PC-3 (cell line): ENCODE measurements at regions not wholly inside any gene's neighbourhood (a gene's known extent, or its start where the extent isn't known, plus 50 kb on each side); places are given as distances from the start of the nearest gene placed in this dataset.

ENCODE experiments used
- ATAC-seq: fragments of 200-7000 bp; cut with Tn5 transposase; 2 replicates; pipeline ENCODE4 v1.9.1; 2020; ENCODE audit warnings: mild to moderate bottlenecking, moderate library complexity
- BruUV-seq: library from RNA; stranded (reverse); fragments of 400-500 nt; replicated peaks from 2 replicates; lab custom pipeline; 2021; lab: Mats Ljungman, UMichigan
- CTCF ChIA-PET: fragments of 300-600 bp; sonication (Branson Sonifier 250); formaldehyde crosslinking; loops from one replicate; lab custom pipeline; 2022; ENCODE audit warnings: antibody characterized with exemption; lab: Charles Lee
- POLR2A ChIA-PET: fragments of 300-600 bp; sonication (Branson Sonifier 250); formaldehyde crosslinking; loops from one replicate; lab custom pipeline; 2022; ENCODE audit warnings: antibody characterized with exemption; ENCODE audit not compliant: unreplicated experiment; lab: Charles Lee
- DNase-seq: peaks from one replicate; pipeline ENCODE4 v3.0.0-alpha.2; 2015
- H2AFZ ChIP-seq: fragments of 300-600 bp; sonication (generic); 2 replicates; pipeline ENCODE4 v1.6.0; 2016; ENCODE audit warnings: antibody characterized with exemption, low read length
- H3F3A ChIP-seq: fragments of 300-600 bp; sonication (generic); one replicate; pipeline ENCODE4 v1.6.0; 2017; ENCODE audit warnings: antibody characterized with exemption, low read length, control low read depth, mild to moderate bottlenecking; ENCODE audit not compliant: unreplicated experiment
- H3K27ac ChIP-seq: fragments of 300-600 bp; sonication (generic); 2 replicates; pipeline ENCODE4 v1.5.1; 2016; ENCODE audit warnings: mild to moderate bottlenecking, low read length
- H3K27me3 ChIP-seq: fragments of 300-600 bp; sonication (generic); 2 replicates; pipeline ENCODE4 v1.6.1; 2016; ENCODE audit warnings: low read length, mixed read lengths
- H3K36me3 ChIP-seq: fragments of 300-600 bp; sonication (generic); 2 replicates; pipeline ENCODE4 v1.6.1; 2016; ENCODE audit warnings: low read depth, mixed run types, low read length, mixed read lengths
- H3K4me1 ChIP-seq: fragments of 300-600 bp; sonication (generic); 2 replicates; pipeline ENCODE4 v1.5.1; 2016; ENCODE audit warnings: low read length; ENCODE audit not compliant: insufficient read depth
- H3K4me2 ChIP-seq: fragments of 300-600 bp; sonication (generic); 2 replicates; pipeline ENCODE4 v1.6.0; 2016; ENCODE audit warnings: low read length
- H3K4me3 ChIP-seq: fragments of 300-600 bp; sonication (generic); 2 replicates; pipeline ENCODE4 v1.5.1; 2016; ENCODE audit warnings: mild to moderate bottlenecking, low read length, mixed read lengths
- H3K79me2 ChIP-seq: fragments of 300-600 bp; sonication (generic); 2 replicates; pipeline ENCODE4 v1.6.1; 2017; ENCODE audit warnings: low read length, mixed read lengths
- H3K9ac ChIP-seq: fragments of 300-600 bp; sonication (generic); 2 replicates; pipeline ENCODE4 v1.6.0; 2016; ENCODE audit warnings: mild to moderate bottlenecking, low read length
- H3K9me2 ChIP-seq: fragments of 300-600 bp; sonication (generic); replicated peaks from 2 replicates; pipeline ENCODE4 v1.6.1; 2016; ENCODE audit warnings: mixed run types, low read length, mixed read lengths
- H3K9me3 ChIP-seq: fragments of 300-600 bp; sonication (generic); 2 replicates; pipeline ENCODE4 v1.6.1; 2016; ENCODE audit warnings: low read length, mixed read lengths
- H4K20me1 ChIP-seq: fragments of 300-600 bp; sonication (generic); 2 replicates; pipeline ENCODE4 v1.6.1; 2016; ENCODE audit warnings: low read length, mixed read lengths
- EZH2 ChIP-seq: fragments of 300-600 bp; sonication (generic); IDR thresholded peaks from one replicate; pipeline ENCODE4 v1.6.1; 2017; ENCODE audit warnings: antibody characterized with exemption, mild to moderate bottlenecking, low read length; ENCODE audit not compliant: unreplicated experiment
- EZH2phosphoT487 ChIP-seq: fragments of 300-600 bp; sonication (generic); IDR thresholded peaks from 2 replicates; pipeline ENCODE4 v1.6.1; 2018; ENCODE audit warnings: mild to moderate bottlenecking, antibody characterized with exemption, low read length, borderline replicate concordance
- intact Hi-C: fragments of 100-400 bp; cut with micrococcal nuclease; formaldehyde crosslinking; loops from 2 replicates; pipeline ENCODE4 v1.9.0; 2023
- TF ChIP-seq, protein P1 (sequence below): fragments of 300-600 bp; sonication (generic); conservative IDR thresholded peaks from 2 replicates; pipeline ENCODE4 v1.5.1; 2017; ENCODE audit warnings: antibody characterized with exemption, low read depth, mild to moderate bottlenecking, low read length

DNA sequence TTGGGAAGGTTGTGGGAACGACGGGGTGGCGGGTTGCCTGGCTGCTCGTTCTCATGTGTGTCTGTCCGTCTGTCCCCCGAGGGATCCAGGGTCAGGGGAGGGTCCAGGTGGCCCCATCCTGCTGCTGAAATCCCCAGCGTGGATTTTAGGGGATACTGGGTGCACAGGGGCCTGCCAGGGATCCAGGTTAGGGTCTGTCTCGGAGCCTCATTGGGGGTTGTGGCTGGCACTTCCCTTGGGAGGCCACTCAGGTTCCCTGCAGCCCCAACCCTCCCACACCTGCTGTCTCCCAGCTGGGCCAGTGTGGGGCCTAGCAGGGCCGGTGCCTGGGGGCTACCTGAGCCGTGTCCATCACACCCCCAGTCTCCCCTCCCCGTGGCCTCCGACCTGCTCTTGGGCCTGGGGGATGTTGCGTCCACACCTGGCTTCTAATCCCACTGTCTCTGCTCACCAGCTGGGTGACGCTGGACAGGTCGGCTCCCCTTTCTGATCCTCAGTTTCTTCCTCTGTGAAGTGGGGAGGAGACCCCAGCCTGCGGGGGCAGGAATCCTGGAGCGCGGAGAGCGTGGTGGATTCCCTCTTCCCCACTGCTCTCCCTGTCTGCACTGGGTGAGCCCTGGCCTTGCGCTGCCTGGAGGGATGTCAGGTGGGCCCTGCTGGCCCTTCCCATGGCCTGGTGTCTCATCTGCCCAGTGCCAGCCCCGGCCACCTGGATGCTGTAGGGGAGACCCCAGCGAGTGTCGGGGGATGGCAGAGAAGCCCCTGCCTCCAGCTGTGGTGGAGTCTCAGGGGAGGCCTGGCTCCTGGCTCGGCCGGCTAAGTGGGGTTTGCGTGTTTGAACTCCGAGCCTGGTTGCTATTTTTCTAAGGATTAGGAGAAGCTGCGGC lies 81.6 kb downstream of the UNCX start:
- no peak overlapping the region for H3K27ac ChIP-seq
- no peak overlapping the region for H3K4me3 ChIP-seq
- no peaks in the 10 kb centered on the region for H3K36me3 ChIP-seq
- H4K20me1 ChIP-seq: no peaks in the 10 kb centered on the region
- H3K4me1 ChIP-seq: no peaks in the 10 kb centered on the region
- DNase-seq (no peak), ATAC-seq (no peak)
- no peaks in the 10 kb centered on the region for H3K27me3 ChIP-seq
- no peaks in the 10 kb centered on the region for H3K79me2 ChIP-seq
- no peak overlapping the region for H2AFZ ChIP-seq
- no peak for TF ChIP-seq EZH2
- TF ChIP-seq, protein P1, sequence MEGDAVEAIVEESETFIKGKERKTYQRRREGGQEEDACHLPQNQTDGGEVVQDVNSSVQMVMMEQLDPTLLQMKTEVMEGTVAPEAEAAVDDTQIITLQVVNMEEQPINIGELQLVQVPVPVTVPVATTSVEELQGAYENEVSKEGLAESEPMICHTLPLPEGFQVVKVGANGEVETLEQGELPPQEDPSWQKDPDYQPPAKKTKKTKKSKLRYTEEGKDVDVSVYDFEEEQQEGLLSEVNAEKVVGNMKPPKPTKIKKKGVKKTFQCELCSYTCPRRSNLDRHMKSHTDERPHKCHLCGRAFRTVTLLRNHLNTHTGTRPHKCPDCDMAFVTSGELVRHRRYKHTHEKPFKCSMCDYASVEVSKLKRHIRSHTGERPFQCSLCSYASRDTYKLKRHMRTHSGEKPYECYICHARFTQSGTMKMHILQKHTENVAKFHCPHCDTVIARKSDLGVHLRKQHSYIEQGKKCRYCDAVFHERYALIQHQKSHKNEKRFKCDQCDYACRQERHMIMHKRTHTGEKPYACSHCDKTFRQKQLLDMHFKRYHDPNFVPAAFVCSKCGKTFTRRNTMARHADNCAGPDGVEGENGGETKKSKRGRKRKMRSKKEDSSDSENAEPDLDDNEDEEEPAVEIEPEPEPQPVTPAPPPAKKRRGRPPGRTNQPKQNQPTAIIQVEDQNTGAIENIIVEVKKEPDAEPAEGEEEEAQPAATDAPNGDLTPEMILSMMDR: no peak
- no peak for TF ChIP-seq EZH2phosphoT487
- no peak overlapping the region for H3K4me2 ChIP-seq
- POLR2A ChIA-PET: no interaction called here
- no peaks in the 10 kb centered on the region for H3F3A ChIP-seq
- CTCF ChIA-PET: no interaction called here
- no TSS peak for BruUV-seq
- no peak overlapping the region for H3K9ac ChIP-seq
- intact Hi-C loops: no loop called here
- H3K9me3 ChIP-seq: no peaks in the 10 kb centered on the region
- H3K9me2 ChIP-seq: no peaks in the 10 kb centered on the region

DNA sequence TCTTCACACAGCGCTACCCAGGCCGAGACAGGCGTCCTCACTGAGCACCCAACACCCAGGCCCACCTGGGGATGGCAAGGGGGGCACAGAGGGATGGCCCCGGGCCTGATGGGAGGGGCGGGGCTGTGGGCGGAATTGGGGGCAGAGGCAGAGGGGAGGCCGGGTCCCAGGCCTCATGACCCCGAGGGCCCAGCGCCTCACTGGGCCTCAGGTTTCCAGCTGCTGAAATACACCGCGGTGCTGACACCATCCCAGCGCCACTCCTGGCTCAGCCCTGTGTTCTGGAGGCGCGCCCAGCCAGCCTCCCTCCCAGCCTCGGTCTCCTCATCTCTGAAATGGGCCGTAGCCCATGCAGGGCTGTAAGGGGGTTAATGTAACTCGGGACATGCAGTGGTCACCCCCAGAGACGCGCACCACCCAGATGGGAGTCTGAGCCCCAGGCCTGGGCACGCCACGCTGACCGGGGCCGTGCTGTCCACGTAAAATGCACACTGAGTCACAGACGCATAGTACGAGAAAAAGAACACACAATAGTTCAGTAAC lies 82.3 kb downstream of the UNCX start:
- ATAC-seq: no peak
- Histone ChIP-seq H3K36me3 (no peaks in the 10 kb centered on the region), H3K4me2 (no peak overlapping the region), H3K4me3 (no peak overlapping the region), H3K27ac (no peak overlapping the region), H2AFZ (no peak overlapping the region), H4K20me1 (no peaks in the 10 kb centered on the region), H3K79me2 (no peaks in the 10 kb centered on the region), H3K4me1 (no peaks in the 10 kb centered on the region), H3K9ac (no peak overlapping the region), H3K27me3 (no peaks in the 10 kb centered on the region), H3K9me2 (no peaks in the 10 kb centered on the region), H3K9me3 (no peaks in the 10 kb centered on the region), H3F3A (no peaks in the 10 kb centered on the region)
- TF ChIP-seq, protein P1: no peak
- no peak for TF ChIP-seq EZH2phosphoT487
- no peak for TF ChIP-seq EZH2
- POLR2A ChIA-PET: no interaction called here
- intact Hi-C loops: no loop called here
- CTCF ChIA-PET: no interaction called here
- no peak for DNase-seq
- no TSS peak for BruUV-seq

DNA sequence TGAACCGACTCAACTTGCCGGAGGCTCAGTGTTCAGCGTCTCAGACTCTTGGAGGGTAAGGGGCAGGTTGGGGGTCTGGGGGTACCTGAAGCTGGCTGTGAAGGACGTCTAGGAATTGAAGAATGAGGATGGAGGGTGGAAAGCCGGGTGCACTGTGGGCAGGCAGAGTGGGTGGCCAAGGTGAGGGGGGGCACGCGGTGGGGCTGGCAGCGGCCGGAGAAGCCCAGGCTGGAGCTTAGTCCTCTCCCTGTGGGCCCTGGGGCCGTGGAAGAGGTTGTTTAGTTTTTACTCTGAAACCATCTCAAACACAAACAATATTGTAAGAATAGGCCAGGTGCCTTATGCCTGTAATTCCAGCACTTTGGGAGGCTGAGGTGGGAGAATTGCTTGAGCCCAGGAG lies 83.4 kb downstream of the UNCX start:
- Histone ChIP-seq H2AFZ (no peak overlapping the region), H3K27me3 (no peaks in the 10 kb centered on the region), H3K79me2 (no peaks in the 10 kb centered on the region), H3K36me3 (no peaks in the 10 kb centered on the region), H3K4me3 (no peak overlapping the region), H3K4me2 (no peak overlapping the region), H3F3A (no peaks in the 10 kb centered on the region), H3K9ac (no peak overlapping the region), H3K9me3 (no peaks in the 10 kb centered on the region), H3K9me2 (no peaks in the 10 kb centered on the region), H3K4me1 (no peaks in the 10 kb centered on the region), H4K20me1 (no peaks in the 10 kb centered on the region), H3K27ac (no peak overlapping the region)
- intact Hi-C loops: no loop called here
- ChIA-PET CTCF (no interaction called here), POLR2A (no interaction called here)
- no peak for DNase-seq
- ATAC-seq: no peak
- TF ChIP-seq EZH2phosphoT487 (no peak), EZH2 (no peak)
- TF ChIP-seq, protein P1: no peak
- BruUV-seq: no TSS peak
